GM23338 (cell line): ENCODE measurements at regions not wholly inside any gene's neighbourhood (a gene's known extent, or its start where the extent isn't known, plus 50 kb on each side); places are given as distances from the start of the nearest gene placed in this dataset.

ENCODE experiments used
- ATAC-seq: fragments of 200-7000 bp; cut with Tn5 transposase; 3 replicates; pipeline ENCODE4 v1.9.1; 2020
- DNase-seq: peaks from one replicate; pipeline ENCODE4 v3.0.0-alpha.2; 2015; ENCODE audit warnings: low spot score
- H2AFZ ChIP-seq: fragments of 200-600 bp; sonication (generic); 2 replicates; pipeline ENCODE4 v1.8.0; 2016; ENCODE audit warnings: antibody characterized with exemption, mild to moderate bottlenecking, moderate library complexity
- H3F3A ChIP-seq: fragments of 200-600 bp; sonication (generic); replicated peaks from 2 replicates; pipeline ENCODE4 v1.8.0; 2017; ENCODE audit warnings: antibody characterized with exemption, mixed run types, low read depth
- H3K27ac ChIP-seq: fragments of 200-600 bp; sonication (generic); 2 replicates; pipeline ENCODE4 v1.6.1; 2016; ENCODE audit warnings: low read depth
- H3K27me3 ChIP-seq: fragments of 200-600 bp; sonication (generic); 2 replicates; pipeline ENCODE4 v1.8.0; 2016; ENCODE audit warnings: mild to moderate bottlenecking, mixed run types, moderate library complexity; ENCODE audit not compliant: insufficient read depth
- H3K36me3 ChIP-seq: fragments of 200-600 bp; sonication (generic); 2 replicates; pipeline ENCODE4 v1.8.0; 2016; ENCODE audit warnings: mild to moderate bottlenecking; ENCODE audit not compliant: insufficient read depth
- H3K4me1 ChIP-seq: fragments of 200-600 bp; sonication (generic); 2 replicates; pipeline ENCODE4 v1.8.0; 2016; ENCODE audit warnings: mild to moderate bottlenecking, moderate library complexity; ENCODE audit not compliant: insufficient read depth
- H3K4me2 ChIP-seq: fragments of 200-600 bp; sonication (generic); 2 replicates; pipeline ENCODE4 v1.7.1; 2017; ENCODE audit warnings: mixed run types
- H3K4me3 ChIP-seq: fragments of 200-600 bp; sonication (generic); 2 replicates; pipeline ENCODE4 v1.6.1; 2016; ENCODE audit warnings: mixed run types
- H3K79me2 ChIP-seq: fragments of 200-600 bp; sonication (generic); replicated peaks from 2 replicates; pipeline ENCODE4 v1.8.0; 2017; ENCODE audit warnings: mild to moderate bottlenecking; ENCODE audit not compliant: insufficient read depth
- H3K9me2 ChIP-seq: fragments of 200-600 bp; sonication (generic); 2 replicates; pipeline ENCODE4 v1.8.0; 2017; ENCODE audit not compliant: insufficient read depth
- H4K20me1 ChIP-seq: fragments of 200-600 bp; sonication (generic); replicated peaks from 2 replicates; pipeline ENCODE4 v1.8.0; 2017; ENCODE audit warnings: mild to moderate bottlenecking; ENCODE audit not compliant: insufficient read depth
- H3K27ac Mint-ChIP-seq: 2 replicates; pipeline ENCODE4 v1.8.0; 2020; ENCODE audit warnings: inconsistent platforms, mild to moderate bottlenecking, moderate library complexity, mixed read lengths
- H3K27me3 Mint-ChIP-seq: 3 replicates; pipeline ENCODE4 v1.8.0; 2022; ENCODE audit warnings: low read depth, mild to moderate bottlenecking, moderate library complexity, mixed read lengths, inconsistent platforms; ENCODE audit not compliant: insufficient read depth, poor library complexity
- H3K36me3 Mint-ChIP-seq: 3 replicates; pipeline ENCODE4 v1.8.0; 2021; ENCODE audit warnings: low read depth, mild to moderate bottlenecking, inconsistent platforms, moderate library complexity, mixed read lengths
- H3K4me1 Mint-ChIP-seq: 3 replicates; pipeline ENCODE4 v1.8.0; 2020; ENCODE audit warnings: mild to moderate bottlenecking, inconsistent platforms, mixed read lengths
- H3K4me3 Mint-ChIP-seq: 3 replicates; pipeline ENCODE4 v1.8.0; 2021; ENCODE audit warnings: moderate library complexity, mild to moderate bottlenecking, inconsistent platforms, mixed read lengths
- H3K9me3 Mint-ChIP-seq: 3 replicates; pipeline ENCODE4 v1.8.0; 2020; ENCODE audit warnings: moderate library complexity, mild to moderate bottlenecking, inconsistent platforms, mixed read lengths
- CREB1 ChIP-seq: fragments of 250-450 bp; sonication (Bioruptor Pico); IDR thresholded peaks from 2 replicates; pipeline ENCODE4 v1.5.0; 2020; ENCODE audit warnings: low read depth, mild to moderate bottlenecking, moderate library complexity
- EZH2 ChIP-seq: fragments of 200-600 bp; sonication (generic); IDR thresholded peaks from one replicate; pipeline ENCODE4 v1.8.0; 2017; ENCODE audit warnings: antibody characterized with exemption, mild to moderate bottlenecking, low read depth; ENCODE audit not compliant: unreplicated experiment
- JUNB ChIP-seq: IDR thresholded peaks from one replicate; pipeline ENCODE4 v1.6.1; 2016; ENCODE audit warnings: antibody characterized with exemption; ENCODE audit not compliant: unreplicated experiment
- NANOG ChIP-seq: IDR thresholded peaks from 2 replicates; pipeline ENCODE4 v1.6.1; 2016; ENCODE audit warnings: antibody characterized with exemption, borderline replicate concordance
- POLR2AphosphoS5 ChIP-seq: IDR thresholded peaks from 2 replicates; pipeline ENCODE4 v1.6.1; 2016; ENCODE audit warnings: antibody characterized with exemption, low read depth
- STAT1 ChIP-seq: IDR thresholded peaks from one replicate; pipeline ENCODE4 v1.6.1; 2016; ENCODE audit warnings: antibody characterized with exemption; ENCODE audit not compliant: unreplicated experiment
- ZNF114 ChIP-seq: fragments of 250-450 bp; sonication (Bioruptor Pico); IDR thresholded peaks from 2 replicates; pipeline ENCODE4 v1.5.0; 2020; ENCODE audit warnings: mild to moderate bottlenecking, moderate library complexity
- ZNF331 ChIP-seq: fragments of 250-450 bp; sonication (Bioruptor Pico); IDR thresholded peaks from 2 replicates; pipeline ENCODE4 v1.5.0; 2020; ENCODE audit warnings: low read depth, mild to moderate bottlenecking, moderate library complexity
- TF ChIP-seq, protein P1 (sequence below): IDR thresholded peaks from one replicate; pipeline ENCODE4 v1.6.1; 2018; ENCODE audit warnings: antibody characterized with exemption; ENCODE audit not compliant: unreplicated experiment
- TF ChIP-seq, protein P2 (sequence below): IDR thresholded peaks from 2 replicates; pipeline ENCODE4 v1.6.1; 2016; ENCODE audit warnings: antibody characterized with exemption
- TF ChIP-seq, protein P3 (sequence below): fragments of 250-450 bp; sonication (Bioruptor Pico); IDR thresholded peaks from 2 replicates; pipeline ENCODE4 v1.5.0; 2020; ENCODE audit warnings: mild to moderate bottlenecking, moderate library complexity

DNA sequence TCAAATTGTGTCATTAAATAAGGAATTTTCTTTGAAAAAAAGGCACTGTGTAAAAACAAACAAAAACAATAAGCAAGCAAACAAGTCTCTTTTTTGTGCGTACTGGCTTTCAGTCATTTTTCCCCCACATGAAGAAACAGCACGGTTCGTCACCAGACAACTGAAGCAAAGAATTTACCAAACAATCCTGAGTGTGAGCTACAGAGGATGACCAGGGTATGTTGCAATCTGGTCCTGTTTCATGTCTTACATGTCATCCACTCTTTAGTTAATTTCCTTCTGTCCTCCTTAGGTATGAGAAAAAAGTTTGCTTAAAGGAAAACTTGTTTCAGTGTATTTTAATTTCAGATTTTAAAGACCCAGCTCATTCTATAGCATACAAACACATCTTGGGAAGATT, 1080.7 kb upstream of the NUDT12 start (continued):
- TF ChIP-seq, protein P1, sequence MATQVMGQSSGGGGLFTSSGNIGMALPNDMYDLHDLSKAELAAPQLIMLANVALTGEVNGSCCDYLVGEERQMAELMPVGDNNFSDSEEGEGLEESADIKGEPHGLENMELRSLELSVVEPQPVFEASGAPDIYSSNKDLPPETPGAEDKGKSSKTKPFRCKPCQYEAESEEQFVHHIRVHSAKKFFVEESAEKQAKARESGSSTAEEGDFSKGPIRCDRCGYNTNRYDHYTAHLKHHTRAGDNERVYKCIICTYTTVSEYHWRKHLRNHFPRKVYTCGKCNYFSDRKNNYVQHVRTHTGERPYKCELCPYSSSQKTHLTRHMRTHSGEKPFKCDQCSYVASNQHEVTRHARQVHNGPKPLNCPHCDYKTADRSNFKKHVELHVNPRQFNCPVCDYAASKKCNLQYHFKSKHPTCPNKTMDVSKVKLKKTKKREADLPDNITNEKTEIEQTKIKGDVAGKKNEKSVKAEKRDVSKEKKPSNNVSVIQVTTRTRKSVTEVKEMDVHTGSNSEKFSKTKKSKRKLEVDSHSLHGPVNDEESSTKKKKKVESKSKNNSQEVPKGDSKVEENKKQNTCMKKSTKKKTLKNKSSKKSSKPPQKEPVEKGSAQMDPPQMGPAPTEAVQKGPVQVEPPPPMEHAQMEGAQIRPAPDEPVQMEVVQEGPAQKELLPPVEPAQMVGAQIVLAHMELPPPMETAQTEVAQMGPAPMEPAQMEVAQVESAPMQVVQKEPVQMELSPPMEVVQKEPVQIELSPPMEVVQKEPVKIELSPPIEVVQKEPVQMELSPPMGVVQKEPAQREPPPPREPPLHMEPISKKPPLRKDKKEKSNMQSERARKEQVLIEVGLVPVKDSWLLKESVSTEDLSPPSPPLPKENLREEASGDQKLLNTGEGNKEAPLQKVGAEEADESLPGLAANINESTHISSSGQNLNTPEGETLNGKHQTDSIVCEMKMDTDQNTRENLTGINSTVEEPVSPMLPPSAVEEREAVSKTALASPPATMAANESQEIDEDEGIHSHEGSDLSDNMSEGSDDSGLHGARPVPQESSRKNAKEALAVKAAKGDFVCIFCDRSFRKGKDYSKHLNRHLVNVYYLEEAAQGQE, result no peak

GRCh38 chr5:104635227-104635626, 1072.6 kb upstream of the NUDT12 start:
- Histone ChIP-seq H3K27ac (no peak overlapping the region), H3F3A (no peaks in the 10 kb centered on the region), H4K20me1 (no peaks in the 10 kb centered on the region), H3K27me3 (no peaks in the 10 kb centered on the region), H3K4me2 (no peak overlapping the region), H3K4me1 (no peaks in the 10 kb centered on the region), H3K36me3 (no peaks in the 10 kb centered on the region), H3K79me2 (no peaks in the 10 kb centered on the region), H3K4me3 (no peak overlapping the region), H3K9me2 (no peaks in the 10 kb centered on the region), H2AFZ (no peak overlapping the region)
- H3K4me1 Mint-ChIP-seq, result peaks cover 2% of the 10 kb centered on the region; the same call in 1 of the 3 replicates
- no peak for ATAC-seq
- H3K9me3 Mint-ChIP-seq, result no peaks in the 10 kb centered on the region
- no peaks in the 10 kb centered on the region for H3K36me3 Mint-ChIP-seq
- no peak overlapping the region for H3K4me3 Mint-ChIP-seq
- no peak overlapping the region for H3K27ac Mint-ChIP-seq
- DNase-seq, result no peak
- no peaks in the 10 kb centered on the region for H3K27me3 Mint-ChIP-seq
- TF ChIP-seq, protein P2, sequence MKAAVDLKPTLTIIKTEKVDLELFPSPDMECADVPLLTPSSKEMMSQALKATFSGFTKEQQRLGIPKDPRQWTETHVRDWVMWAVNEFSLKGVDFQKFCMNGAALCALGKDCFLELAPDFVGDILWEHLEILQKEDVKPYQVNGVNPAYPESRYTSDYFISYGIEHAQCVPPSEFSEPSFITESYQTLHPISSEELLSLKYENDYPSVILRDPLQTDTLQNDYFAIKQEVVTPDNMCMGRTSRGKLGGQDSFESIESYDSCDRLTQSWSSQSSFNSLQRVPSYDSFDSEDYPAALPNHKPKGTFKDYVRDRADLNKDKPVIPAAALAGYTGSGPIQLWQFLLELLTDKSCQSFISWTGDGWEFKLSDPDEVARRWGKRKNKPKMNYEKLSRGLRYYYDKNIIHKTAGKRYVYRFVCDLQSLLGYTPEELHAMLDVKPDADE, result no peak
- TF ChIP-seq JUNB (no peak), CREB1 (no peak), NANOG (no peak), STAT1 (no peak), POLR2AphosphoS5 (no peak), ZNF114 (CRISPR knock-in tag) (no peak), EZH2 (no peak), ZNF331 (CRISPR knock-in tag) (no peak)
- TF ChIP-seq, protein P3, sequence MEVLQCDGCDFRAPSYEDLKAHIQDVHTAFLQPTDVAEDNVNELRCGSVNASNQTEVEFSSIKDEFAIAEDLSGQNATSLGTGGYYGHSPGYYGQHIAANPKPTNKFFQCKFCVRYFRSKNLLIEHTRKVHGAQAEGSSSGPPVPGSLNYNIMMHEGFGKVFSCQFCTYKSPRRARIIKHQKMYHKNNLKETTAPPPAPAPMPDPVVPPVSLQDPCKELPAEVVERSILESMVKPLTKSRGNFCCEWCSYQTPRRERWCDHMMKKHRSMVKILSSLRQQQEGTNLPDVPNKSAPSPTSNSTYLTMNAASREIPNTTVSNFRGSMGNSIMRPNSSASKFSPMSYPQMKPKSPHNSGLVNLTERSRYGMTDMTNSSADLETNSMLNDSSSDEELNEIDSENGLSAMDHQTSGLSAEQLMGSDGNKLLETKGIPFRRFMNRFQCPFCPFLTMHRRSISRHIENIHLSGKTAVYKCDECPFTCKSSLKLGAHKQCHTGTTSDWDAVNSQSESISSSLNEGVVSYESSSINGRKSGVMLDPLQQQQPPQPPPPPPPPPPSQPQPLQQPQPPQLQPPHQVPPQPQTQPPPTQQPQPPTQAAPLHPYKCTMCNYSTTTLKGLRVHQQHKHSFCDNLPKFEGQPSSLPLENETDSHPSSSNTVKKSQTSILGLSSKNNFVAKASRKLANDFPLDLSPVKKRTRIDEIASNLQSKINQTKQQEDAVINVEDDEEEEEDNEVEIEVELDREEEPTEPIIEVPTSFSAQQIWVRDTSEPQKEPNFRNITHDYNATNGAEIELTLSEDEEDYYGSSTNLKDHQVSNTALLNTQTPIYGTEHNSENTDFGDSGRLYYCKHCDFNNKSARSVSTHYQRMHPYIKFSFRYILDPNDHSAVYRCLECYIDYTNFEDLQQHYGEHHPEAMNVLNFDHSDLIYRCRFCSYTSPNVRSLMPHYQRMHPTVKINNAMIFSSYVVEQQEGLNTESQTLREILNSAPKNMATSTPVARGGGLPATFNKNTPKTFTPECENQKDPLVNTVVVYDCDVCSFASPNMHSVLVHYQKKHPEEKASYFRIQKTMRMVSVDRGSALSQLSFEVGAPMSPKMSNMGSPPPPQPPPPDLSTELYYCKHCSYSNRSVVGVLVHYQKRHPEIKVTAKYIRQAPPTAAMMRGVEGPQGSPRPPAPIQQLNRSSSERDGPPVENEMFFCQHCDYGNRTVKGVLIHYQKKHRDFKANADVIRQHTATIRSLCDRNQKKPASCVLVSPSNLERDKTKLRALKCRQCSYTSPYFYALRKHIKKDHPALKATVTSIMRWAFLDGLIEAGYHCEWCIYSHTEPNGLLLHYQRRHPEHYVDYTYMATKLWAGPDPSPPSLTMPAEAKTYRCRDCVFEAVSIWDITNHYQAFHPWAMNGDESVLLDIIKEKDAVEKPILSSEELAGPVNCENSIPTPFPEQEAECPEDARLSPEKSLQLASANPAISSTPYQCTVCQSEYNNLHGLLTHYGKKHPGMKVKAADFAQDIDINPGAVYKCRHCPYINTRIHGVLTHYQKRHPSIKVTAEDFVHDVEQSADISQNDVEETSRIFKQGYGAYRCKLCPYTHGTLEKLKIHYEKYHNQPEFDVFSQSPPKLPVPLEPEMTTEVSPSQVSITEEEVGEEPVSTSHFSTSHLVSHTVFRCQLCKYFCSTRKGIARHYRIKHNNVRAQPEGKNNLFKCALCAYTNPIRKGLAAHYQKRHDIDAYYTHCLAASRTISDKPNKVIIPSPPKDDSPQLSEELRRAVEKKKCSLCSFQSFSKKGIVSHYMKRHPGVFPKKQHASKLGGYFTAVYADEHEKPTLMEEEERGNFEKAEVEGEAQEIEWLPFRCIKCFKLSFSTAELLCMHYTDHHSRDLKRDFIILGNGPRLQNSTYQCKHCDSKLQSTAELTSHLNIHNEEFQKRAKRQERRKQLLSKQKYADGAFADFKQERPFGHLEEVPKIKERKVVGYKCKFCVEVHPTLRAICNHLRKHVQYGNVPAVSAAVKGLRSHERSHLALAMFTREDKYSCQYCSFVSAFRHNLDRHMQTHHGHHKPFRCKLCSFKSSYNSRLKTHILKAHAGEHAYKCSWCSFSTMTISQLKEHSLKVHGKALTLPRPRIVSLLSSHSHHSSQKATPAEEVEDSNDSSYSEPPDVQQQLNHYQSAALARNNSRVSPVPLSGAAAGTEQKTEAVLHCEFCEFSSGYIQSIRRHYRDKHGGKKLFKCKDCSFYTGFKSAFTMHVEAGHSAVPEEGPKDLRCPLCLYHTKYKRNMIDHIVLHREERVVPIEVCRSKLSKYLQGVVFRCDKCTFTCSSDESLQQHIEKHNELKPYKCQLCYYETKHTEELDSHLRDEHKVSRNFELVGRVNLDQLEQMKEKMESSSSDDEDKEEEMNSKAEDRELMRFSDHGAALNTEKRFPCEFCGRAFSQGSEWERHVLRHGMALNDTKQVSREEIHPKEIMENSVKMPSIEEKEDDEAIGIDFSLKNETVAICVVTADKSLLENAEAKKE (CRISPR knock-in tag), result no peak
- TF ChIP-seq, protein P1, result no peak
